Activated T-helper 1 cell treated with anti-CD3 and anti-CD28 coated beads, Interleukin-12 subunit alpha, Interleukin-12 subunit beta, Interleukin-2, Interleukin-4 antibody, amounts not matched to agents 30 ng/mL and 10 ng/mL and 1 ng/mL, durations not matched to agents 14 hours and 24 hours and 36 hours (primary cell): ENCODE measurements at regions not wholly inside any gene's neighbourhood (a gene's known extent, or its start where the extent isn't known, plus 50 kb on each side); places are given as distances from the start of the nearest gene placed in this dataset.
"Not testable (repeated sequence)": the region's sequence is repeated elsewhere in the genome, so short reads cannot be mapped to it uniquely, and the experiment has no call there.

Source experiments
- DNase-seq: peaks from one replicate; pipeline ENCODE4 v3.0.0; 2021; ENCODE audit warnings: low spot score
- H3K27ac Mint-ChIP-seq: one replicate; pipeline ENCODE4 v1.8.0; 2021; ENCODE audit warnings: mild to moderate bottlenecking, mixed read lengths
- H3K27me3 Mint-ChIP-seq: one replicate; pipeline ENCODE4 v1.8.0; 2022; ENCODE audit warnings: mild to moderate bottlenecking, moderate library complexity, mixed read lengths; ENCODE audit not compliant: insufficient read depth
- H3K36me3 Mint-ChIP-seq: one replicate; pipeline ENCODE4 v1.8.0; 2021; ENCODE audit warnings: low read depth, mixed read lengths
- H3K4me1 Mint-ChIP-seq: one replicate; pipeline ENCODE4 v1.8.0; 2021; ENCODE audit warnings: low read depth, mixed read lengths
- H3K4me3 Mint-ChIP-seq: one replicate; pipeline ENCODE4 v1.8.0; 2021; ENCODE audit warnings: mild to moderate bottlenecking, moderate library complexity, mixed read lengths
- H3K9me3 Mint-ChIP-seq: one replicate; pipeline ENCODE4 v1.8.0; 2021; ENCODE audit warnings: mixed read lengths
- intact Hi-C: fragments of 100-400 bp; cut with micrococcal nuclease; formaldehyde crosslinking; loops from one replicate; pipeline ENCODE4 v1.15.1; 2024

DNA sequence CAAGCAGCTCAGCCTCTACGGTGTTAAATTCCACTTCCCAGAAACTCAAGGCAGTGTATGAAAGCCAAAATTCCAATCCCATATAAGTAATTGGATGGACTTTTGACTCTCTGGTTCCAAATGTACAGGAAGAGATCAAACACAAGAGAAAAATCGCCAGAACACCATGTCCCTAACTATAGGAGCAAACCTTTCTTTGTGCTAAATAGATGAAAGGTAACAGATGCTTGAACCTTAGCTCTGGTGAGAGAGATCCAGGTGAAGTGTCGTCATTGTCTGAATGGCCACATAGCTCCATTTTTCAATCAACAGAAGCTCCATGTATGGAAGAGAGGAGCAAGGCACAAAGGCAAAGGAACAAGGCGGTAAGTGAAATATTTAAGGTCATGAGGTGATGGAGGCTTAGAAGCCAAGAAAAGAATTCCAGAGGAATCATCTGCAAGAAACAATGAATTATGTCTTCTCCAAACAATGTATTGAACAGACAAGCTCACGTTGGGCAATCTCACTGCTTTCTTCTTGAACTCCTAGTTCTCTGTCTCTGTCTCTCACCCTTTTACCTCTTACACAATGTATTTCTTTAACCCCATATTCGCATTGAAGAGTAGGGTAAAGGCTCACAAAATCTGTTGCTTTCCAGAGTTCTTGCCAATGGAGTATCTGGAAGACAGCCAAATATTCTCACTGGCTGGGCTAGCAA is 585.1 kb downstream of the GATA3 start:
- H3K27ac Mint-ChIP-seq: no peak overlapping the region
- no peak overlapping the region for H3K4me3 Mint-ChIP-seq
- no peak for DNase-seq
- intact Hi-C loops: no loop called here
- H3K4me1 Mint-ChIP-seq: no peaks in the 10 kb centered on the region
- no peaks in the 10 kb centered on the region for H3K36me3 Mint-ChIP-seq
- no peaks in the 10 kb centered on the region for H3K27me3 Mint-ChIP-seq
- peaks cover 7% of the 10 kb centered on the region for H3K9me3 Mint-ChIP-seq

GRCh38 chr10:8640301-8640700 is 585.8 kb downstream of the GATA3 start:
- Mint-ChIP-seq H3K36me3 (no peaks in the 10 kb centered on the region), H3K27me3 (no peaks in the 10 kb centered on the region), H3K4me1 (no peaks in the 10 kb centered on the region), H3K27ac (no peak overlapping the region), H3K4me3 (no peak overlapping the region), H3K9me3 (peaks cover 7% of the 10 kb centered on the region)
- intact Hi-C loops: no loop called here
- no peak for DNase-seq

DNA sequence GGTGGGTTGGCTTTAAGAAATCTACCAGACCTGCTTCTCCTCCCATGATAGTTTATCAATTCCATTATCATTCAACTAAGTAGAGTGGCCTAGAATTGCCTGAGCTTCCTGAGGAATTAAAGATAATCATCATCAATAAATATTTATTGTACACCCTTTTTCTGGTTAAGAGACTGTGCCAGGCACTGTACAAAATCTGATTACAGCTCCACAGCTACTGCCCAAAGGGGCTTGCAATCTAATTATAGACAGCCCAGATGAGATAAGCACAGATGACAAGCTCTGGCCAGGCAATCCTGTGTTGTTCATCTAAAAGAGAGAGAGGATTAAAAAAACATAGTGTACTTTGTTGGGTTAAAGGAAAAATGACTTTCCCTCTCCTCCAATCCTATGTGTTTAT is 586.4 kb downstream of the GATA3 start:
- Mint-ChIP-seq H3K27me3 (no peaks in the 10 kb centered on the region), H3K4me1 (no peaks in the 10 kb centered on the region)

DNA sequence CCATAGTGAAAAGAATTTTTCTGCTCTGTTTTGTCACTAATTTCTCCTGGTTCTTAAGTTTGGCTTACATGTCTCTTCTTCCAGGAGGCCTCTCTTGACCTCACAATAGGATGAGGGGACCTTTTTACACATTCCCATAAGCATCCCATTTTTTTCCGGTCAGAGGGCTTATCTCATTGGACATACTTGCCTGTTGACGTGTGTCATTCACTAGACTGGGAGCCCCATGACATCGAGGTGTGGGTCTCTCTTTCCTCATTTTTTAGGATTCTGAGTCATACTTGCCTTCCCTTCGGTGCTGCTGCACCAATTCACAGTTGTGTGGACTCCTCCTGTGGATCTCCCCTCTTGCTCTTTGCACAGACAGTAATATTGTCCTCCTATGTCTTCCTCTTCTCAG is 601.8 kb downstream of the GATA3 start:
- no peaks in the 10 kb centered on the region for H3K36me3 Mint-ChIP-seq
- intact Hi-C loops: no loop called here
- DNase-seq: no peak
- H3K4me3 Mint-ChIP-seq: no peak overlapping the region
- H3K27me3 Mint-ChIP-seq: peaks cover 6% of the 10 kb centered on the region
- H3K27ac Mint-ChIP-seq: no peak overlapping the region
- no peaks in the 10 kb centered on the region for H3K9me3 Mint-ChIP-seq
- no peaks in the 10 kb centered on the region for H3K4me1 Mint-ChIP-seq

More for the DNA sequence above, 586.4 kb downstream of the GATA3 start:
- no peak overlapping the region for H3K27ac Mint-ChIP-seq
- peaks cover 7% of the 10 kb centered on the region for H3K9me3 Mint-ChIP-seq
- no peak overlapping the region for H3K4me3 Mint-ChIP-seq
- no peak for DNase-seq
- no peaks in the 10 kb centered on the region for H3K36me3 Mint-ChIP-seq
- intact Hi-C loops: no loop called here

DNA sequence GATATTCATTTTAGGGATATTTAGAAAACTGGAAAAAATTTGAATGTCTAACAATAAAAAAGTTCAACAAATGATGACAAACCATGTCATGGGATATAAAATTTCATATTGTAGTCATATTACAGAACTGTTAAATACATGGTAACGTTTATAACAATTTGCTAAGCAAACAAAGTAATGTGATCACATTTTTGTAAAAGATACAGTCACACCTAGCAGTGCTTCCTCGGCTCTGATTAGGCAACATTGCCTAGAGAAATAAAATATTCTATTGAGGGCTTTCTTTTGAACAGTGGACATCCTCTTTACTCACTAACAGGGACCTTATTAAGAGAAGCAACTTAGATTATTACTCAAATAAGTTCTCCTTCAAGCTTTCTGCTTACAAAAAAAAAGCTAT is 605.5 kb downstream of the GATA3 start:
- no peaks in the 10 kb centered on the region for H3K36me3 Mint-ChIP-seq
- no peak overlapping the region for H3K27ac Mint-ChIP-seq
- intact Hi-C loops: no loop called here
- DNase-seq: no peak
- no peaks in the 10 kb centered on the region for H3K4me1 Mint-ChIP-seq
- H3K27me3 Mint-ChIP-seq: peaks cover 6% of the 10 kb centered on the region
- no peaks in the 10 kb centered on the region for H3K9me3 Mint-ChIP-seq
- no peak overlapping the region for H3K4me3 Mint-ChIP-seq

GRCh38 chr10:8661886-8662285 is 607.4 kb downstream of the GATA3 start:
- Mint-ChIP-seq H3K4me1 (no peaks in the 10 kb centered on the region), H3K27me3 (peaks cover 4% of the 10 kb centered on the region), H3K9me3 (no peaks in the 10 kb centered on the region), H3K4me3 (no peak overlapping the region), H3K36me3 (no peaks in the 10 kb centered on the region), H3K27ac (no peak overlapping the region)
- intact Hi-C loops: no loop called here
- DNase-seq: no peak

DNA sequence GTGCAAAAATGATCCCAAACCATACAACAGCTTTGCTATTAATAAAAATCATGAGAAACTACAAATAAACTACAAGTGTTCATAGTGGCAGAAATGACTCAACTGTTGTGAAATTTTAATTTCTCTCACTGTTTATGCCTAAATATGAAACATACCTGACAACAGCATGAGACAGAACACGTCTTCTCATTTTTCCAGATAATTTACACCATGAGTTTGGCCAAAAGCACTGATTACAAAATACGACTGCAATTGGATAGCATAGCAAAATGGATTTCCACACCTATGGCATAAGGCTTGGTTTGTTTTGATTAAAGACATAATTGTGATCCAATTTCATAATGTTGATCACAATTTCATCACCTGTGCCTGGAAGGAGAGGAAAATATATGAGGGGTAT is 608.6 kb downstream of the GATA3 start:
- intact Hi-C loops: no loop called here

GRCh38 chr10:8665322-8665721 is 610.8 kb downstream of the GATA3 start:
- no peaks in the 10 kb centered on the region for H3K9me3 Mint-ChIP-seq
- H3K36me3 Mint-ChIP-seq: no peaks in the 10 kb centered on the region
- DNase-seq: no peak
- H3K27ac Mint-ChIP-seq: no peak overlapping the region
- no peak overlapping the region for H3K4me3 Mint-ChIP-seq
- no peaks in the 10 kb centered on the region for H3K4me1 Mint-ChIP-seq
- H3K27me3 Mint-ChIP-seq: no peaks in the 10 kb centered on the region
- intact Hi-C loops: no loop called here

More for the DNA sequence above, 608.6 kb downstream of the GATA3 start:
- no peaks in the 10 kb centered on the region for H3K27me3 Mint-ChIP-seq
- H3K4me1 Mint-ChIP-seq: no peaks in the 10 kb centered on the region
- H3K36me3 Mint-ChIP-seq: no peaks in the 10 kb centered on the region
- no peak overlapping the region for H3K27ac Mint-ChIP-seq
- DNase-seq: no peak
- H3K9me3 Mint-ChIP-seq: no peaks in the 10 kb centered on the region
- H3K4me3 Mint-ChIP-seq: no peak overlapping the region

DNA sequence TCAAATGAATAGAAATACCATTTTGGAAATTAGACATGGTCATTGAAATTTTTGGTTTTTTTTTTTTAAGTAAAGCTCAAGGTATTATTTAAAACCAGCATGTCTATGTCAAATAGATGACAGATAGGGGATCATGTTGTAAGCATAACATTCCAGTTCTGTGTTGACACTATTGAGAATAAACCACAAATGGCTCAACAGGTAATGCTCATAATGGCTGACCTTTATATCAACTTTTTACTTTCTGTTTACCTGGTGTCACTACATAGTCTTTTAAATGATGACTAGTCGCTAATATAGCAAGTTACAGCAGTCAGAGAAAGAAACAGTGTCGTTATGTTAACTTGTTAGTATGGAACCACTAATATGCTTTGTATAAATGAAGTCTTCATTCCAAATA is 616.0 kb downstream of the GATA3 start:
- intact Hi-C loops: no loop called here
- H3K27ac Mint-ChIP-seq: no peak overlapping the region

DNA sequence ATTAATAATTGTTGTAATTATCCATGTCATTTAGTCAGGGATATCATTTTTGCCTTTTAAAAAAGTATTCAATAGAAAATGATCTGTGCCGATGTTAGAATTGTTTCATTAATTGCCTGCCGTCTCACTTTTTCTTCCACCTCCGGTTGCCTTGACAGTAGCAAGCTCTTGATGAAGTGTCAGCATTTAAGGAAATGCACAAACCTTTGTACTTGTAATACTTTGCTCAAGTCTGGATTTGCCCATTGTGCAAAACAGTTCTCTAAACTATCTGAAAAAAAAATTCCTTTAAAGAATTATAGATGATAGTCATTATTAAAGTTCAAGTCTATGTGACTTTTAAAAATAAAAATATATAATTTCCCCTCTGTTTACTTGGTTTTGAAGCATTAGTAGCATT is 619.7 kb downstream of the GATA3 start:
- no peak overlapping the region for H3K27ac Mint-ChIP-seq
- H3K27me3 Mint-ChIP-seq: no peaks in the 10 kb centered on the region
- no peaks in the 10 kb centered on the region for H3K9me3 Mint-ChIP-seq
- no peak for DNase-seq
- intact Hi-C loops: no loop called here
- H3K4me1 Mint-ChIP-seq: no peaks in the 10 kb centered on the region
- no peaks in the 10 kb centered on the region for H3K36me3 Mint-ChIP-seq
- no peak overlapping the region for H3K4me3 Mint-ChIP-seq

More for the DNA sequence above, 616.0 kb downstream of the GATA3 start:
- Mint-ChIP-seq H3K4me1 (no peaks in the 10 kb centered on the region), H3K4me3 (no peak overlapping the region), H3K27me3 (no peaks in the 10 kb centered on the region), H3K9me3 (no peaks in the 10 kb centered on the region), H3K36me3 (no peaks in the 10 kb centered on the region)
- DNase-seq: no peak

DNA sequence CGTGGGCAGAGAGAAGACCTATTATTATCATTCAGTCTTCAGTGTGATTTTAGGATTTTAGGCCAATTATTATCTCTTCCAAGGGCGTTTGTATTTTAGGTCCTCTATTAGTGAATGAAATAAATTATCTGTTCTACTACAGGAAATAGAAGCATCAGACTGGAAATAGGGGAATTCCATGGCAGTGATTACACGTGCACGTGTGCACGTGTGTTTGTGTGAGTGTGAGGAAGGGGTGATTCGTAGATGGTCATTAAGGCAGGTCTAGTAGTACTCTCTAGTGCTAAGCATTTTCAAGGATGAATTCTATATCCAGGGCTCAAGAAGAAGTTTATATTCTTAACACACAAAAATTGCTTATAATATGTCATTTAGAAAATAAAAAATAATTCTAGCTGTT is 623.2 kb downstream of the GATA3 start:
- Mint-ChIP-seq H3K4me3 (no peak overlapping the region), H3K9me3 (no peaks in the 10 kb centered on the region), H3K36me3 (no peaks in the 10 kb centered on the region), H3K27me3 (no peaks in the 10 kb centered on the region), H3K4me1 (no peaks in the 10 kb centered on the region), H3K27ac (no peak overlapping the region)
- intact Hi-C loops: no loop called here
- no peak for DNase-seq

- intact Hi-C loops, H3K9me3 Mint-ChIP-seq, H3K36me3 Mint-ChIP-seq, DNase-seq, H3K27me3 Mint-ChIP-seq, H3K27ac Mint-ChIP-seq, H3K4me3 Mint-ChIP-seq, H3K4me1 Mint-ChIP-seq: not testable (repeated sequence)
Measured at GRCh38 chr10:8684916-8685315, 630.4 kb downstream of the GATA3 start.

DNA sequence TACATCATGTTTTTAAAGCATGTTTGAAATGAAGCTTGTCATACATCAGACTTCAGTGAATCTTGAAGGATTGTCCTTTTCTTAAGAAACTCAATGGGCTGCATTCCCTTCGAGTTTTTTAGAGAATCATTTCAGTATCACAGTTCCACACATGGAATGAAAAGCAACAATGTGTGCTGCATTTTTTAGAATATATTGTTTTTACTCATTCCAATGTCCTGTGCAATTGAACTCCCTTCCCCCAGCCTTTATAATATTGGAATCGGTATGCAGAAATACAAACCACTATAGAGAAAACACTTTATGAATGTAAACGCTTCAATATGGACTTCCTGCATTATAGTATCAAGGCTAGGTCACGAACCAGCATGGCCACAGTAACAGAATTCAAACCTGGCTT is 634.4 kb downstream of the GATA3 start:
- H3K9me3 Mint-ChIP-seq: peaks cover 6% of the 10 kb centered on the region
- H3K4me1 Mint-ChIP-seq: no peaks in the 10 kb centered on the region
- H3K27me3 Mint-ChIP-seq: peaks cover 3% of the 10 kb centered on the region
- H3K36me3 Mint-ChIP-seq: no peaks in the 10 kb centered on the region
- no peak for DNase-seq
- no peak overlapping the region for H3K4me3 Mint-ChIP-seq
- intact Hi-C loops: no loop called here
- H3K27ac Mint-ChIP-seq: no peak overlapping the region

DNA sequence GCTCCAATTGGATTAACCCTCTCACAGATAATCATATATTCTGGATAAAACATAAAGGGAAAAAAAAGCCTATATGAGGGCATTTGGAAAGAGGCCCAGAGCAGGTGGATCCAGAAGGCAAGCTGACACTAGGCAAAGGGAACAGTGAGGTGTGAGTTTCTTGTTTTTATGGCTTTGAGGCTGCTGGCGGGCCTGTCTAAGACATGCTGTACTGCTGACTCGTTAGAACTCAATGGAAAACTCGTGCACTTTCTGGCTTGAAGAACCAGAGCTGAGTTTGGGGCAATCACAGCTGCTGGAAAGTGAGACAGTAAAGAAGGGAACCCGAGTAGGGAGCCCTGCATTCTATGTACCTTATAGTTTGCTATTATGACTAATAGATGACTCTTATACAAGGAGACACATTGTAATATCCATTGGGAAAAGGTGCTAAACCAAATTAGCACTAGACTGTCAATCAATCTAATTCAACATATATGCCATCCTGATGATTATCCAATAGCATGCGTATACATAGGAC is 637.1 kb downstream of the GATA3 start:
- Mint-ChIP-seq H3K9me3 (peaks cover 4% of the 10 kb centered on the region), H3K36me3 (no peaks in the 10 kb centered on the region), H3K27ac (no peak overlapping the region), H3K4me1 (no peaks in the 10 kb centered on the region), H3K4me3 (no peak overlapping the region), H3K27me3 (peaks cover 3% of the 10 kb centered on the region)
- DNase-seq: no peak
- intact Hi-C loops: no loop called here
